GM10266 (cell line): ENCODE measurements at regions not wholly inside any gene's neighbourhood (a gene's known extent, or its start where the extent isn't known, plus 50 kb on each side); places are given as distances from the start of the nearest gene placed in this dataset.

Experiments used
- DNase-seq: peaks from one replicate; pipeline ENCODE4 v3.0.0; 2012; ENCODE audit errors: extremely low spot score
- TF ChIP-seq, protein P1 (sequence below): IDR thresholded peaks from 2 replicates; pipeline ENCODE4 v1.5.1; 2012; ENCODE audit warnings: mild to moderate bottlenecking, low read depth; ENCODE audit not compliant: control insufficient read depth, insufficient read depth; ENCODE audit errors: missing control alignments

DNA sequence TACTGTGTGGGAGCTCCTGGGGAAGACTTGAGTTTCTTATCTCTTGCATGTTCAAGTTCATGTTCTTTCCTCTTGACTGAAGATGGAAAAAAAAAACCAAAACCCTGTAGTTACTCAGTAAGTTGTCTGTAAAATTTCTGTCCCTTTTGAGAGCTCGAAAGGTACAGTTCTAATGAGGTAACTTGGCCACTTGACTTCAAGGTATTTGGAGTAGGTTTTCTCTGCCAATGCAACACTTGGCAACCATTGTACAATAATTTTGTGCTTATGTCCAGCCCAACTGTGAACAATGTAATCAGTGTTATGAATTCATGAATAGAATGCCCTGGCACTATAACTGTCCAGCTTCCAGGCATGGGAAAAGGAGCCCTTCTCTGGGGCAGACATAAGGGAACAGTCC is 111.0 kb downstream of the LIPG start:
- TF ChIP-seq, protein P1, sequence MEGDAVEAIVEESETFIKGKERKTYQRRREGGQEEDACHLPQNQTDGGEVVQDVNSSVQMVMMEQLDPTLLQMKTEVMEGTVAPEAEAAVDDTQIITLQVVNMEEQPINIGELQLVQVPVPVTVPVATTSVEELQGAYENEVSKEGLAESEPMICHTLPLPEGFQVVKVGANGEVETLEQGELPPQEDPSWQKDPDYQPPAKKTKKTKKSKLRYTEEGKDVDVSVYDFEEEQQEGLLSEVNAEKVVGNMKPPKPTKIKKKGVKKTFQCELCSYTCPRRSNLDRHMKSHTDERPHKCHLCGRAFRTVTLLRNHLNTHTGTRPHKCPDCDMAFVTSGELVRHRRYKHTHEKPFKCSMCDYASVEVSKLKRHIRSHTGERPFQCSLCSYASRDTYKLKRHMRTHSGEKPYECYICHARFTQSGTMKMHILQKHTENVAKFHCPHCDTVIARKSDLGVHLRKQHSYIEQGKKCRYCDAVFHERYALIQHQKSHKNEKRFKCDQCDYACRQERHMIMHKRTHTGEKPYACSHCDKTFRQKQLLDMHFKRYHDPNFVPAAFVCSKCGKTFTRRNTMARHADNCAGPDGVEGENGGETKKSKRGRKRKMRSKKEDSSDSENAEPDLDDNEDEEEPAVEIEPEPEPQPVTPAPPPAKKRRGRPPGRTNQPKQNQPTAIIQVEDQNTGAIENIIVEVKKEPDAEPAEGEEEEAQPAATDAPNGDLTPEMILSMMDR, result no peak
- DNase-seq, result no peak

GRCh38 chr18:49669403-49669802 is 107.5 kb downstream of the LIPG start:
- DNase-seq, result no peak
- TF ChIP-seq, protein P1, result no peak

- TF ChIP-seq, protein P1, result no peak
- no peak for DNase-seq
These were observed 106.9 kb downstream of the LIPG start for GRCh38 chr18:49668574-49669275.

DNA sequence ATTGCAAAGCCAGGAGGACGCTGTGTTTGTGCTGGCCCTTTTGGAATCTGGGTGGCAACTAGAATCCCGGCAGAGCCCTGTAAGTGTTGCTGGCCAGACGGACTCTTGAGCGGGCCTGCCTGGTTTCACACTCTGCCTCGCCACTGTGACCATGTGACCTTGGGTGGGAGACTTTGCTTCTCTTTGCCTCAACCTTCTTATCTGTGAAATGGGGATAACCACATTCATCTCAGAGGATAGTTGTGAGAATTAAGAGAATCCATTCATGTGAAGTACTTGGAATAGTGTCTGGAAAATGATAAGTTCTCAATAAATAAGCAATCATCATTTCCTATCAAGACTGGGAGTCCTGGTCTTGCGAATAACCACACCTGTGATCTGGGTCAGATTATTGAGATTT is 105.6 kb downstream of the LIPG start:
- TF ChIP-seq, protein P1, result no peak
- DNase-seq, result no peak

- no peak for DNase-seq
- TF ChIP-seq, protein P1, result no peak
These were observed 104.4 kb downstream of the LIPG start for GRCh38 chr18:49666045-49666775.

DNA sequence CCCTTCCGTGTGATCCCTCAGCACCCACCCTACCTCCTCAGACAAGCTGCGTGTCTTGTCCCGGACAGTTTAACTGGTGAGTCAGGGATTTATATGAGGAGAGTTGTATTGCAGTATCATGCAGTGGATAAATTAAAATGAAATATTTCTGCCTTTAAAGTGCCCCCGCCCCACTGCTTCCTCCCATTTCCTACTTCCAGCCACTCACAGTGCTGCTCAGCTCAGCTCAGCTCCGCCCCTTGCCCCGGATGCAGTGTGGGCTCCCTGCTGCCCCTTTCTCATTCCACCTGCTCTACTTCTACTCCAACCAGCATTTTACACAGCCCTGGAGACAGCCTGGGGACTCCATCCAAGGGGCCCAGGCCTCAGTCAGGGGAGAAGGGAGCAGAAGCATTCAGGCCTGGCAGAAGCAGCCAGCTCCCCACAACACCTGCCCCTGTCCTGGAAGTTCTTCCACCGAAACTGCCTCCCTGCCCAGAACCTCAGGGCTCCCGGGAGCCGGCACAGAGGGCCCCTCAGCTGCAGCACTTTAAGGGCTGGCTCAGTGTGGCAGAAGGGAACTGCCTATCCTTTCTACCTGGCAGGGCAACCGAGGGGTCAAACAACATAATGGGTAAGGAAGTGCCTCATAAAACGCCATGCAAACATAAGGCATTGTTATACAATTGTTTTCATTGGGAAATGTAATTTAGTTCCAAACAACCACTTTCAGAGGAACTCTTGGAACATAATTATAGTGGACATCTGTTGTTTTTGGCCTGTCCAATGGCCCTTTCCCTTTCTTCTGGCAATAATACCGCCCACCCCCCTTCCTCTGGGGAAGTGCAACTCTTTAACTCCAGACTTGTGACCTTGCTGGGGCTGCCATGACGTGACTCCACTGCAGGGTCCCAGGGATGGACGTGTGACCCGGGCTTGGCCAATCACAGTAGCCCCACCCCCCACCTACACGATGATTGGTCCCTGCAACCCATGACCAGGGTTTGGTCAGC is 102.3 kb downstream of the LIPG start:
- TF ChIP-seq, protein P1, result no peak
- no peak for DNase-seq

DNA sequence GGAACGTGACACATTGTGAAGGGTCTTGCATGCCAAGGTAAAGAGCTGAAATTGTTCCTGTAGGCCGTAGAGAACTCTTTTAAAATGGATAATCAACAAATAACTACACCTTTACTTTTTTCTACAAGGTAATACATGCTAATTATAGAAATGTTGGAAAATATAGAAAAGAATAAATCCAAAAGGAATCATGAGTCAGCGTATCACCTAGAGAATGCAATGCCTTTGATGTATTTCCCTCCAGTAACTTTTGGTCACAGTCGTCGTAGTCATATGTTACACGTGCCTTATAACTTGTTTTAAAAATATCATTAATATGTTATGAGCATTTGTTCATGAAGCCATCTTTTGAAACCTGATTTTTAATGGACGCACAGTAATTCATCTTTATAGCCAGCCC is 100.6 kb downstream of the LIPG start:
- TF ChIP-seq, protein P1, result no peak
- DNase-seq, result no peak
